Stimulated activated CD8-positive, alpha-beta memory T cell treated with anti-CD3 and anti-CD28 coated beads, Interleukin-4, amount 100 ng/mL, for 48 hours (primary cell): ENCODE measurements at regions not wholly inside any gene's neighbourhood (a gene's known extent, or its start where the extent isn't known, plus 50 kb on each side); places are given as distances from the start of the nearest gene placed in this dataset.

ENCODE experiments used
- DNase-seq: peaks from one replicate; pipeline ENCODE4 v3.0.0-alpha.2; 2020

DNA sequence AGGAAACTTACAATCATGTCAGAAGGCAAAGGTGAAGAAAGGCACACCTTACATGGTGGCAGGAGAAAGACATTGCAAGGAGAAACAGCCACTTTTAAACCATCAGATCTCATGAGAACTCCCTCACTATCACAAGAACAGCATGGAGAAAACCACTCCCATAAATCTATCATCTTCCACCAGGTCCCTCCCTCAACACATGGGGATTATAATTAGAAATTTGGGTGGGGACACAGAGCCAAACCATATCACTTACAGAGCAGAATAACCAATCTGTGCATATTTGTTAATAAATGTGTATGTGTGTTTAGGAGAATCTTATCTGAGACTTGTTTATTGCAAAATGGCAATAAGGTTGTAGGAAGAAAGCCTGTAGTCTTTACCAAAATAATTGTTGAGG lies 205.2 kb upstream of the ANO3 start:
- DNase-seq, result no peak

DNA sequence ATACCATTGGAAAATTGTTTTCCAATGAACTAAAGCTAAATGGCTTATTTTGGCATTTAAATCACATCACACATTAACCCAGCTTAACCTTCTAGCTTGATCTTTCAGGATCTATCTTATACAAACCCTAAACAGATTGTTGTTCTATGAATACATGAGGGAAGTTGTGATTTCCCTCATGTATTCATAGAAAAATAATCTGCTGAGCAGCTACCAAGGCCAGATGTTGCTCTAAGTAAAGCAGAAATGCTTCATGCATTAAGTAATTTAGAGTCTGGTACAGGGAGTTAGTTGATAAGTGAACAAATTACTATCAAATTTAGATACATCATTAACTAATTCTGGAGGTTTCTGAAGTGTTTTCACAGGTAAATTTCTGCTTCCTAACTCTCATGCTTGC lies 204.6 kb upstream of the ANO3 start:
- DNase-seq, result no peak

- DNase-seq, result no peak
Observed at GRCh38 chr11:26131406-26131805, 200.5 kb upstream of the ANO3 start.

DNA sequence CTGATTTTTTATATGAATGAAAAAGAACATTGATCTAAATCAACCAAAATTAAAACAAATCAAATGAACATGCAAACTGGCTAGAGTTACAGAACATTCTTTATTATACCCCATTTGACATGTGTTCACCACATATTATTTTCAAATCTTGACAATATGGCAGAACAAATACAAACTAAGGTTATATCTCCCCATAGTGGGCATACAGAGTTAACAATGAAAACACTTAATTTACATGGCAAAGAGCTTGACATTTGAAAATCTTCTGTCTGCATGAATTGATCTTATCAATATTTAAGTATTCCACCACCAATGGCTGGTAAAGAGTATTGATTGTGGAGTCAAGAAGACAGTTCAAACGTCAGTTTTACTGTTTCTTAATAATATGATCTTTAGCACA lies 197.9 kb upstream of the ANO3 start:
- no peak for DNase-seq

- no peak for DNase-seq
Observed at GRCh38 chr11:26134481-26135355, 197.2 kb upstream of the ANO3 start.

- DNase-seq, result no peak
Observed at GRCh38 chr11:26137651-26138050, 194.3 kb upstream of the ANO3 start.

DNA sequence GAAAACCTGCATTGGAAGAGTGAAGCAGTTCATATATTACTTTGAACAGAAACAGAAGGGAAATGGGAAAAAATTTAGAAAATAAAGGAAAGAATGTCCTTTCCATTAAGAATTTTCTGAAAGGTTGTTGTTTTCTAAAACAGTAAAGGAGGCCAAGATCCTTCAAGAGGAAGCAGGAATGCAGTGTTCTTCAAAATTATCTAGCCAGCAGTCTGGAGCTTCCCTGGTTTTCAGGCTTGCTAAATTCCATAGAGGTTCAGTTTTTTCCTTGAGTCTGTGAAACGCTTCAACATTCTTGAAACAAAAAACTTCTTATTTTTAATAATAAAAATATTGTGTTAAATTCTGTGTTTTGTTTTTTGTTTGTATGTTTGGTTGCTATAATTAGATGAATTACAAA lies 189.0 kb upstream of the ANO3 start:
- DNase-seq, result no peak

GRCh38 chr11:26143566-26144290 lies 188.2 kb upstream of the ANO3 start:
- no peak for DNase-seq

DNA sequence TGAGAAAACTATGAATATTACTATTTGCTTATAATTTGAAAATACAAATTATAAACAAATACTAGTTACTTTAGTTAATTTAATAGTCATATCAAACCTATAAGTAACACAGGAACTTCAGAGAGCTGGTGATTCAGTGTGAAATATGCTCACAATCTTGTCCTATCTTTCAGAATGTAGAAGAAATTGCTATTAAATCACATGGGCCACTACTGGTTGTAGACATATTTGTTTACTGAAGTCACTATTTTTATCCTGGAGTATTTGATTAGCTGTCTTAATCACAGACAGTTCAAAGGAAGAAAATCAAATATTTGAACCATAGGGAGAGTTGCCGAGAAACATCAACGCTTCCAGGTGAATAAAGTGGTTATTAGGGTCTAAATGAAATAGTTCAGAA lies 187.6 kb upstream of the ANO3 start:
- no peak for DNase-seq

GRCh38 chr11:26144911-26145310 lies 187.0 kb upstream of the ANO3 start:
- no peak for DNase-seq

DNA sequence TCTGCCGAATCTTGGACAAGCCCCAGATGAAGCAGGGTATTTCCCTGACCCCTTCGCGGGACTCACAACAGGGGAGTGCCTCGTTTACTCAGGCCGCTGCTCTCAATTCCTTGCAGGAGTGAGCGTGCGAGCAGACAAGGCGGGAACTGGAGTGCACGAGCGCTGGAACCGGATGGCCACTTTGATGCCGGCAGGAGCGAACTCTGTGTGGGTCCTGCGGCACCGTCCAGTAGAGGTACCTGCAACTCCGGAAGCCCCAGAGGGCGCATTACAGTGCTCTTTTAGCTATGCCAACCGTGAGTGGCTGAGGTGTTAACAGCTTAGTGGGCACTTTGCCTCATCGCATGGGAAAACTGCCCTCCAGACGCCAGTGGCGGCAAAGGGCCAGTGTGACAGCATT lies 182.3 kb upstream of the ANO3 start:
- no peak for DNase-seq

GRCh38 chr11:26150031-26150430 lies 181.9 kb upstream of the ANO3 start:
- DNase-seq, result no peak

DNA sequence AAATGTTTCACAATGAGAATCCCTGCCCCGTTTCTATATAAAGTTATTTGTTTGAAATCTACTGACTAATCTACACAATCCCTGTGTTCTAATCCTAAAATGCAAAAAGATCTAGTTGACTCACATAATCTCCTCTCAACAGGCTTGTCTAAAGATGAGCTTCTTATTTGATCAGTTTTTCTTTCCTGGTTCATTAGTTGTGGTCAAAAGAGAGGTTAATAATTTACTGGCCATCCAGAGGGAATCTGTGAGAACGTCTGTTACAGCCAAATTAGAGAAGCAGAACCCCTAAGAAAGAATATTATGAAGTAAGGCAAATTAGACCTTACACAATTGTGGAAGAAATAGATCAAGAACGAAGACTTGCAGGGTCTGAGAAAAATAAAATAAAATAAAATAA lies 173.7 kb upstream of the ANO3 start:
- no peak for DNase-seq

DNA sequence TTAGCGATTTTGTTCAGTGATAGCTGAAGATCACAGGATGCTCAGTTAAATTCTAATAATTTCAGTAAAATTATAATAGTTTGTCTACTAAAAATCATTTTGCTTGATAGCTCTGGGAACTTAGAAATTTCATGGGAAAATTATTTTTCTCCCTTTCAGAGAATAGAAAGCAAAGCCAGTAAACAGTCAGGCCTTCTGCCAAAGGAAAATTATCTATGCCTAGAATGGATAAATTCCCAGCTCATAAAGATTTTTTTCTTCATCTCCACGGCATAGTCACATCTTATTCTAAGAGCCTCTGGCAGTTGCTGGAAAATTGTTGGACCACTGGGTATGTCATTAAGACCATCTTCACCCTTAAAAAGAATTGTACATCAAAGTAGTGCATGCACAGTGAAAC lies 169.6 kb upstream of the ANO3 start:
- DNase-seq, result no peak

DNA sequence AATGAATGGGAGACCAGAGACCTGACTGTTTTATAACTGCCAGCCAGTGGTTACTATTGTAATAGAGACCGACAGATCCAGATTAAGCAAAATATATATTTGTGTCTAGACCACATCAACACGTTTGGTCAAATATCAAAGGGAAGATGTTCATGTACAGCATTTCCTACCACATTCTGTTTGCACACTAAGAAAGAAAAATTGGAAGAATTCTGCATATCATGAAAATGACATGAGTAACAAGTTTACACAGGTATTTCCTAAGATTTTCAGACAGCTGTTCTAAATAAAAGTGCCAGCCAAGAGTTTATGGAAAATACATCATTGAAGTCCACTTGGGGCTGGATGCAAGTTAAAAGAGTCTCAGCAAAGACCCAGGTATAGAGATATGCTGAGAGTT lies 145.5 kb upstream of the ANO3 start:
- DNase-seq, result no peak

- no peak for DNase-seq
Observed at GRCh38 chr11:26187639-26188038, 144.3 kb upstream of the ANO3 start.

DNA sequence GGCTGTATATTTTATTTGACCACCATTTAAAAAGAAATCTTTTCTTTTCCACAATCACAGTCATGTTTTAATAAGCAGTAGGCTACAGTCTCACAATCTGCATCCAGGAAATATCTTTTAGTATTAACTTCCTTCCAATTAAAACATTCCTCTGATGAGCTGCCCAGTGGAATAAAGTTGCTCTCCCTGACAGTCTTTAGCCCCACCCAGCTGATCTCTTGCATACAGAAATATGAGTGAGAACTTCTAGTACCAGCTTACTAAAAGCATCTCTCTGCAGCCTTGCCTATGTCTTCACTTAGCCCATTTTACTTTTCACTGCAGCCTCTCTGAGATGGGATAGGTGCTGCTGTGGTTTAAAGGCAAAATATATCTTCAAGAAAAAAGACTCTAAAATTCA lies 143.4 kb upstream of the ANO3 start:
- no peak for DNase-seq

GRCh38 chr11:26191193-26191592 lies 140.7 kb upstream of the ANO3 start:
- DNase-seq, result no peak

- no peak for DNase-seq
Observed at GRCh38 chr11:26193694-26194365, 138.1 kb upstream of the ANO3 start.

GRCh38 chr11:26194881-26195280 lies 137.0 kb upstream of the ANO3 start:
- no peak for DNase-seq

DNA sequence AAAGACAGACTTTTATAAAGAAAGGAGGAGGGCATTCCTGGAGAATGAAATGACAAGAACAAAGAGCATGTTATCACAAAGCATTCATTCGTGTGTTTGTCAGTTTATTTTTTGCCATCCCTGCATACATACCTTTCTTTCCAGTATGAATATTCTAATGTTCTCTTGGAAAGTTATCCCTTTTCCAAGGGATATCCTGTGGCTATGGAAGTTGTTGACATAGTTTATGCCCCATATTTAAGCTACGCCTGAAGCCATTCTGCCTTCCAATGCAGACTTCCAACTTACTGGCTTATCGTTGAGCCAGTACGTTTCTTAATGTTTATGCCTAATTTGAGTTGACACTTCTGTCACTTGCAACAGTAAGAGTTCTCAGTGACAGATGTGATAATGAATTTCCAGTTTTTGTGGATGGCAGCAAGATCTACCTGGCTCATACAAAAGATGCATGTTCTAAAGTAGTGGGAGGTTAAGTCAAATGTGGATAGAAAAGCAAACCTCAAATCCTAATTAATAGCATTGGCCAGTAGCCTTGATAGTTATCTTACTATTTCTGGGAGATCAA lies 133.3 kb upstream of the ANO3 start:
- DNase-seq, result no peak

GRCh38 chr11:26199331-26200095 lies 132.4 kb upstream of the ANO3 start:
- no peak for DNase-seq

DNA sequence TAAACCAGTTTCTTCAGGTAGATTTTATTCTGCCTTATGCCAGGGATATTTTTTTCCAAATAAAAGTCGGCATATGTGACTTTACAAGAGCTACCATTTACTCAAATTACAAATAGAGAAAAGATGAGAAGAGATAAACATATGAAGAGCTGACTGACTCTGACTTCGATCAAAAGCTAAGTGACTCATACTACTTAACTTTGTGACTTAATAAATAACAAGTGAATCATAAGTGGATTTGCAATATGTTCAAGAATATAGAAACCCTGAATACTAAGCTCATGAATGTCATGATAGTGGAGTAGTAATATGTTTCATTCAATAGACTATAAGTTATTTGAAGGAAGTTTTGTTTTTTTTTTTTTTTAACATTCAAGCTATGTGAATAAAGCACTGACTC lies 130.5 kb upstream of the ANO3 start:
- DNase-seq, result no peak
